ENCODE measurements at regions not wholly inside any gene's neighbourhood (a gene's known extent, or its start where the extent isn't known, plus 50 kb on each side); places are given as distances from the start of the nearest gene placed in this dataset.

GRCh38 chr17:71387456-71387855, 733.4 kb upstream of the SOX9 start:
- no peak for DNase-seq (ENCODE audit: low read depth in 1 of 2, low spot score in 1 of 2)
- Histone ChIP-seq H3K27me3 (ENCODE audit: insufficient read depth, poor library complexity, severe bottlenecking) (no peaks in the 10 kb centered on the region), H3K27ac (replicated peaks) (no peak overlapping the region), H3K4me3 (replicated peaks; ENCODE audit: insufficient read depth, low read length) (no peak overlapping the region)
- TF ChIP-seq CTCF (IDR thresholded peaks at IDR 0.05; ENCODE audit: insufficient read depth, low read length) (no peak), SPI1 (IDR thresholded peaks at IDR 0.05; ENCODE audit: borderline replicate concordance, low read depth) (no peak), REST (IDR thresholded peaks at IDR 0.05; ENCODE audit: insufficient replicate concordance, low read depth) (no peak), POLR2AphosphoS5 (IDR thresholded peaks at IDR 0.05; ENCODE audit: low read depth) (no peak), GABPA (IDR thresholded peaks at IDR 0.05; ENCODE audit: low read depth) (no peak)

GRCh38 chr17:71392715-71393567, 727.9 kb upstream of the SOX9 start:
- TF ChIP-seq REST (IDR thresholded peaks at IDR 0.05; ENCODE audit: insufficient replicate concordance, low read depth) = no peak
- TF ChIP-seq SPI1 (IDR thresholded peaks at IDR 0.05; ENCODE audit: borderline replicate concordance, low read depth) = no peak
- no peak for TF ChIP-seq GABPA (IDR thresholded peaks at IDR 0.05; ENCODE audit: low read depth)
- TF ChIP-seq CTCF (IDR thresholded peaks at IDR 0.05; ENCODE audit: insufficient read depth, low read length) = no peak
- no peak for TF ChIP-seq POLR2AphosphoS5 (IDR thresholded peaks at IDR 0.05; ENCODE audit: low read depth)
- Histone ChIP-seq H3K27ac (replicated peaks) (no peak overlapping the region), H3K27me3 (ENCODE audit: insufficient read depth, poor library complexity, severe bottlenecking) (no peaks in the 10 kb centered on the region), H3K4me3 (replicated peaks; ENCODE audit: insufficient read depth, low read length) (no peak overlapping the region)
- no peak for DNase-seq (ENCODE audit: low read depth in 1 of 2, low spot score in 1 of 2)

GRCh38 chr17:71395901-71396300, 724.9 kb upstream of the SOX9 start:
- DNase-seq (ENCODE audit: low read depth in 1 of 2, low spot score in 1 of 2) = no peak

More at GRCh38 chr17:71395901-71396300, 724.9 kb upstream of the SOX9 start:
- TF ChIP-seq REST (IDR thresholded peaks at IDR 0.05; ENCODE audit: insufficient replicate concordance, low read depth) (no peak), POLR2AphosphoS5 (IDR thresholded peaks at IDR 0.05; ENCODE audit: low read depth) (no peak), GABPA (IDR thresholded peaks at IDR 0.05; ENCODE audit: low read depth) (no peak), CTCF (IDR thresholded peaks at IDR 0.05; ENCODE audit: insufficient read depth, low read length) (no peak), SPI1 (IDR thresholded peaks at IDR 0.05; ENCODE audit: borderline replicate concordance, low read depth) (no peak)
- Histone ChIP-seq H3K27me3 (ENCODE audit: insufficient read depth, poor library complexity, severe bottlenecking) (no peaks in the 10 kb centered on the region), H3K4me3 (replicated peaks; ENCODE audit: insufficient read depth, low read length) (no peak overlapping the region), H3K27ac (replicated peaks) (no peak overlapping the region)

Measured in HL-60 (cell line).